Stimulated activated CD4-positive, alpha-beta T cell treated with anti-CD3 and anti-CD28 coated beads, Interleukin-1b, Interleukin-23, amount 100 ng/mL, for 1 hour (primary cell): ENCODE measurements at regions not wholly inside any gene's neighbourhood (a gene's known extent, or its start where the extent isn't known, plus 50 kb on each side); places are given as distances from the start of the nearest gene placed in this dataset.

Experiments used
- DNase-seq, 2 donors: peaks; one replicate each; pipeline ENCODE4 v3.0.0-alpha.2; 2020; ENCODE audit warnings: low read depth in 2 of 2

- no peak for DNase-seq
These were observed 301.7 kb upstream of the LYPLAL1 start for GRCh38 chr1:218872026-218872425.

GRCh38 chr1:218872928-218873327 is 300.8 kb upstream of the LYPLAL1 start:
- no peak for DNase-seq

- no peak for DNase-seq
These were observed 299.4 kb upstream of the LYPLAL1 start for GRCh38 chr1:218874313-218874712.

GRCh38 chr1:218874801-218875400 is 298.8 kb upstream of the LYPLAL1 start:
- DNase-seq: no peak

DNA sequence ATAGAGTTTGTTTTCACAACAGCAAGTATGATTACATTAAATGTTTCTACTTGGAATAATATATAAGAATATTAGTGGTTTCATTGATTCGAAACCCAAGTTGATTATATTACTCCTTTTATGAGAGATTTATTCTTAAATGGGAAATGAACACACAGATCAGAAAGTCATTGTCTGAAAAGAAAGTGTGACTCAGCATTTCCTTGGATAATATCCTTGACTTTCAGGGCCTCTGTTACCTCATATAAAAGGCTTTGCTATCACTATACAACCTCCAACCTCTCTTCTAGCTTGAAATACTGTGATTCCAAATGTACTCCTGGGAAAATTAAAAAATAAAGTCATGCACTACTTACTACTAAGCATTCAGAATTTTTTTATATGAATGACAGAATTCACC is 295.3 kb upstream of the LYPLAL1 start:
- no peak for DNase-seq

GRCh38 chr1:218880484-218881060 is 293.1 kb upstream of the LYPLAL1 start:
- DNase-seq: no peak

DNA sequence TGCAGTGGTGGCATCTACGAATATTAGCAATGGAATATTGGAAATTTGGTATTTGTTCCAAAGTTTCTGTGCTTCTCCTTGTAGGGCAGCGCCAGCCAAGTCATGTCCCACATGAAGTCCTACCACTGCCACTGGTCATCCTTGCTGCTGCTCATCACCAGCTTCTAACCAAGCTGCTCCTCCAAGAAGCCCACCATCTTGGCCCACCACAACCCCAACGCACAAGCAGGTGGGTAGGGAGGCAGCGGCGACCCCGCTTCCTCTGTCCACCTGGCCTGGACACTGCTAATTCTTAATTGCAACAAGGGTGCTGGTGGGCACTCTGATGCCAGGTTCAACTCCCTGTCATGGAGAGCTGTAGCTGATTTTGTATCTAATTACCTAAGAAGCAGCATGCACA is 291.2 kb upstream of the LYPLAL1 start:
- DNase-seq: no peak

DNA sequence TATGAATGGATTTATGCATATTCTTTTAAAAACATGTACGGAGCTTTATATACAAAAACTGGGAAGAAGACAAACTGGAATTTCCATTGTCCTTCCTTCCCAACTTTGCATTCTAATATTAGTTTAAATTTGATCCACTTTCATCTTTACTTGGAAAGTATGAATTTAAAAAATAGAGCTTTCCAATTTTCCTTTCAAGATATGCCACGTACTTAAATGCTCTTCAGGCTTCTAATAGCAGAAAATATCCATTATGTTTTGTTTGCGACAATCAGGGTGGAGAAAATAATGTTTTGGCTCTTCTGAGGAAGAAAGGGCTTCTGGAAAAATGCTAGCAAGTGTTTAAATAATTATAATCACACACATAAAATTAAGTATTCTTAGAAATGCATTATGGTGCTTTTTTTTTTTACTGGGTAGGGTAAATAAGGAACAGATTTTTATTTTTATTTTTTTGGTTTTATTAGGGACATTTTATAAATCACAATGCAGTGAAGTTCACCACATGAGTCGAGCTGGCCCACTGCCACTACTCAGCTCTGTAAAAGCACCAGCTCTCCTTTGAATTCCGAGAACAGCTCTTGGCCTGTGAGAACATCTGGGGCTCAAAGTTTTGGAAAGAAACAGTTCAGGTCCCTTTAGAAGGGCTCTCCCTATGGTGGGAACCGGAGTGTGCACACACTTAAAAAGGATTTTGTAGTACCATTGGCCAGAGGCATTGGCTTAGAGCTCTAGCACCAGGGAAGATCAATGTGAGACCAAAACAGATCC is 287.4 kb upstream of the LYPLAL1 start:
- DNase-seq: no peak

DNA sequence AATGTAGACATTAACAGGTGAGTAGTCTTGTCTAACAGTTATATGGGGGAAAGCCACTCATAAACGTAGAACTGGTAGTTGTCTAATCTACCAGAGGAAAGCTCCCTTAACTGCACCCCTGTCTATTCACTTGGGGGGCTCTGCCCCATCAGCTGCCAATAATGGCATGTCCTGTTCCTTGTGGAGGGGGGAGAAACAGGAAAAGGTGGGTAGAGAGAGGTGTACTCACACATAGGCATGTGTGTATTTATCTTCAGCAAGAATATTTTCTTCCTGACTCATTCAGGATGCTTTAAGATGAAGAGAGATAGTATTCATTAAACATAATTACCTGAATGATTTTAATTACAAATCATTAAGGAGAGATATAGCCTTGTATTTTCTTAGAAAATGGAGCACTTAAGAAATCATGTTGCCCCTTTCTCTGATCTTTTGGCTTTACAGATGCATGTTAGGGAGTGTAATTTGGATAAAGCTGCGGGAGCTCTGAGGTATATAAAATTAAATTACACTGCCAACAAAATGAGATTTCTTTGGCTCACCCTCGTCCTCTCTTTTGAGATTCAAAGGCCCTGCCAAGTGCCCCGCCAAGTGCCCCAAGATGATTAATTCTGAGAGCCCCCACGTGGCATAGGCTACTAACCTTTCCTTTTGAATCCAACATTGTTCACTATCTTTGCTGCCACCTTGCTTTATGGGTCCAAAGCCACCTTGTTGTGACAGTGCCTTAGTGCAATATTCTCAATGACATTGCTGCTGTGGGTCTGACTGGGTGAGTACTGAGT is 286.3 kb upstream of the LYPLAL1 start:
- DNase-seq: no peak

DNA sequence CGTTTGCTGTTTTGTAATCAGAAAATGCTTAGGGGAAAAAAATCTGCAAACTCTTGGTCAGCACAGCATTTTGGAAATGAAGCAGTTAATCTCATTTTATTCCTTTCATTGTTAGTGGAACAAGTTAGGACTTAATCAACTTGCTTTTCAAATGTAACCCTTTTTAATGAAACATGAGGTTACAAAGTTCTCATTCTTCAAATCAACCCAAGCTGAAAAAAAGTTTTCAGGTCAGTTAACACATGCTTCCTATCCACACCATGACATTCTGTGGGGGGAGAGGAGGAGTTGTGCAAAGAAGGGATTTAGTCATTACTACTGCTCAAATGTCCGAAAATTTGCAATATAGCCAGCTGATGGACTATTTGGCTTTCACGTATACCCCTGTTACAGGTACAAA is 283.2 kb upstream of the LYPLAL1 start:
- no peak for DNase-seq

DNA sequence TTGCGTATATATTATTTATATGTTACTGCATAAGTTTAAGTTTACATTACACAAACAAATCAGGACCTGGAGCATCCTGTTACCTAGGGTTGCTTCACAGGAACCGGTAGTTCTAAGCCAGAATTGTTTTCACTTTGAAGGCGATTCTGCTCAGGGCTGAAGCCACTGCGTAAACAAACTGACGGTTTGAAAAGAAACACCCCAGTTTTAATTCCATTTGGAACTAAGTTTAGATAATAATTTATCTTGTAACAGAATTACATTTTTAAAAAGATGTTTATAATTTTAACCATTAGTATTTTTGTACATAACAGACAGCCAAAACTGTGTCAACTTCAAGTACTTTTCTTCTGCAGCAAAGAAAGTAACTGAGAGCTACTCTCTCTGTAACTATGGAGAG is 282.1 kb upstream of the LYPLAL1 start:
- DNase-seq: no peak

GRCh38 chr1:218895064-218895587 is 278.6 kb upstream of the LYPLAL1 start:
- no peak for DNase-seq

GRCh38 chr1:218896202-218896601 is 277.5 kb upstream of the LYPLAL1 start:
- DNase-seq: no peak

DNA sequence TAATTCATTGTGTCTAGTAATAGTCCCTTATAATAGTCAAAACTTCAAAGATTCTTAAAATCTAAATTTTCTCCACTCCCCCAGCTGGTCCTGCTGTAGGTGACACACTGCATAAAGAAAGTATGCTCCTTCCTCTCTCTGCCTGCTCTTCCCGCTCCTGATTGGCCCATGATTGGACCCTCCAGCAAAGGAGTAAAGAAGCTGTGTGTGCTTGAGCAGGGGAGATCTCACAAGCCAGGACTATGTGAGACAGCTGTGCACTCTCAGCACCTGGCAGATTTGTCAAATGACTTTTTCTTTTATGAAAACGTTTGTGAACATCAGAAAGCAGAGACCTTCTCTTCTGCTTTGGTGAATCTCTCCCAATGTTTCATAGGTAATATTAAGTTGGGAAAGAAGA is 274.8 kb upstream of the LYPLAL1 start:
- no peak for DNase-seq

- no peak for DNase-seq
These were observed 273.1 kb upstream of the LYPLAL1 start for GRCh38 chr1:218900615-218901014.

GRCh38 chr1:218904416-218904815 is 269.3 kb upstream of the LYPLAL1 start:
- no peak for DNase-seq

GRCh38 chr1:218916720-218917119 is 257.0 kb upstream of the LYPLAL1 start:
- no peak for DNase-seq

- DNase-seq: no peak
These were observed 256.0 kb upstream of the LYPLAL1 start for GRCh38 chr1:218917656-218918055.

GRCh38 chr1:218925777-218926176 is 247.9 kb upstream of the LYPLAL1 start:
- no peak for DNase-seq

- no peak for DNase-seq
These were observed 247.0 kb upstream of the LYPLAL1 start for GRCh38 chr1:218926631-218927030.

DNA sequence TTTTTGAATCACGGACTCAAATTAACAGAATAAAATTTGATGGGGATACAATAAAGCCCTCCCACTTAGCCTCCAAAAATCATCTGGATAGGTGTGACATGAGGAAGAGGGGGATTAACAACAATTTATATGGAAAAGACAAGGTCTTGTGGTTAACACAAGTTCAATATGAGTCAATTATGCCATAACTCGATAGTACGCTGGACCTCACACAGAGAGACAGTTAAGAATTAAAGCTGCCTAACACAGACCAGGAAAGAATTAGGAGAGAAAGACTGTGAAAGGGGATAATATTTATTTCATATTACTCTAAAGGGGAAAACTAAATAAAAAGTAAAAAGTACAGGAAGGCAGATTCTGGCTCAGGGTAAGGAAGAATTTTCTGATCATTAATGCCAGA is 243.7 kb upstream of the LYPLAL1 start:
- DNase-seq: no peak
